ENCODE measurements at regions not wholly inside any gene's neighbourhood (a gene's known extent, or its start where the extent isn't known, plus 50 kb on each side); places are given as distances from the start of the nearest gene placed in this dataset.

DNA sequence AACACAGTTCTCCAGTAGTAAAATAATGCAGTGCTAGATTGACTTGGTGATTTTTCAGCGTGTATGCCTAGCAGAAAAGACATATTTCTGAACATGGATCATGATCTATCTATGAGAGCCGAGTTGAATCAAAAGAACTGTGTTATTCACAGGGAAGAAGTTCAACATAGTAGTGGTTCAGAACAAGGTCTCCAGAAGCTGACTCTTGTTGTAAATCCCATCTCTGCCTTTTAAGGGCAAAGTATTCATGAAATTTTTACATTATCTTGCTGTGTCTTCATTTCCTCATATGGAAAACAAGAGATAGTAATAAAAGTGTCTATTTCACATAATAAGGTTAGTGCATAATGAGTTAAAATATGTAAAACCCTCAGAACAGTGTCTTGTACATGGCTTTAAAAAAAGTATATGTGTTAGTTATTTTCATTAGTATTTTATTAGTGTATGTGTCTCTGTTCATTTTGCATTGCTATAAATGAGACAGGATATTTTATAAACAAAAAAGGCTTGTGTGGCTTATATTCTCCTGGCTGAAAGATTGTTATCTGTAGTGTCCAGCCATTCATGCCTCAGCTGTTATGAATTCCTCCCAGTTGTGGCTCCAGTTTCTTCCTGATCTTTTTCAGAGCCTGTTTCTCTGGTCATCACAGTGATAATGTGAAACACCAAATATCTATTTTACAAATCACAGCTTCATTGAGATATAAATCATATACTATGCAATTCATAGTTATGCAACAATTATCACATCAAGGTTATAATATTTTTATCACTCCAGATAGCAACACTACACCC, 1351.2 kb downstream of the STIM2 start:
- DNase-seq (ENCODE audit: low spot score) = no peak
- intact Hi-C loops (cut with DNase I) = no loop called here

DNA sequence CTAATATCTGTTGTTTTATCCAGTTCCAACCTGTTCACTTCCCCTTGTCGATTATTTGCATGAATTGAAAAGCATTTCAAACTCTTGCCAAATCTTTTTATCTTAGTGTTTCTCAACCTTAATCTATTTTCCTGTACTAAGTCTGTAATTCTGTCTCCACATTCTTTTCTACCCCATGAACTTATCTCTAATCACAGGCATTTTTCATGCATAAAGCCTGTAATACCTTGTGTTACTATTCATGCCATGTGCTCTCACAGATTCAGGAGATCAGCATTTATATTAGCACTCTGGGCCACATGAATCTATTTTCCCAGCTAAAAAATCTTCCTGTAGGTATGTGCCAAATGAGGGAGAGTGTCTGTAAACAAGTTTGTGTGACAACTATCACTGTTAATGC, 1360.9 kb downstream of the STIM2 start:
- intact Hi-C loops (cut with DNase I) = no loop called here
- DNase-seq (ENCODE audit: low spot score) = no peak

DNA sequence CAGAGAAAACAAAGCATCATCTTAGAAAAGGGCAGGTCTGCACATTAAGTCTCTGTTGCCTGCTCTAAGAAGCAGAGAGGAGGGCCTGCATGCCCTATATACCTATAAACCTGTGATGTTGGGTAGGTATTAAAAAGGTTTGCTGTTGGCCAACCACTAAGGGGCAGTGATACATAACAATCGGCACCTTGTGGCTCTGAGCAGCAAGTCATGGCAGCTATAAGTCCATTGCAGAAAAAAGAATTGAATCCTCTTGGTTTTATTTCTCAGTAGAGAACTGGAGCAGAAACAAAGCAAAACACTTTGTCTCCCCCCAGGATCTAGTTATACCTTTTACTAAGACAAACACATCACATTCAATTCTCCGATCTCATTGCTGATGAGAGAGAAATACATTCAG, 1364.4 kb downstream of the STIM2 start:
- DNase-seq (ENCODE audit: low spot score) = no peak
- intact Hi-C loops (cut with DNase I) = no loop called here

DNA sequence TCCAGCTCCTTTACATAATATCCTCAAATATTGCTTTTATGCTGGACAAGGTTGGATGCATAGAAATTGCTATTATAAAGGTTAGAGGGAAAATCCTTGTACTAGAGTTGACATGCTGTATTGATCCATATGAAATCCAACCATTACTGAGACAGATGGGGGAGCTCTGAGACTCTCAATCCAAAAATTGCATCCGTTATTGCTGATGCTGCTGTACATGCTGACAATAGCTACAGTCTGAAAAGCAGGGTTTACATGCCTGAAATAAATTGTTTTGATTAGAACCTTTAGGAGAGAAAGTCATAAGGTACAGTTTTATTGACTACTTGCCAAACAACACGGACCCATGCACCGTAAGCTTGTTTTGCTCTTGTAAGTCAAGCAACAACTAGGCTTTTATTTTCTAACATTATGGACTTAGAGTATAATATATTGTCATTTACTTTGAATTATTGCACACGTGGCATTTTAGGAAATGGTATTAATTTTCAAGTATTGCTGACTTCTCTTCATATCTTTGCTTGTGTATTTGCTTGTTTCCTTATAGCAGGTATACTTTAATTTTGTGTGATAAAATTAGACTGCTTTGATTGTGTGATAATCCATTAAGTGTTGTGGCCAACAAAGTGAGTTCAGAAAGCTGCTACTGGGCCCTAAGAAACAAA, 1365.2 kb downstream of the STIM2 start:
- no peak for DNase-seq (ENCODE audit: low spot score)
- intact Hi-C loops (cut with DNase I) = no loop called here

DNA sequence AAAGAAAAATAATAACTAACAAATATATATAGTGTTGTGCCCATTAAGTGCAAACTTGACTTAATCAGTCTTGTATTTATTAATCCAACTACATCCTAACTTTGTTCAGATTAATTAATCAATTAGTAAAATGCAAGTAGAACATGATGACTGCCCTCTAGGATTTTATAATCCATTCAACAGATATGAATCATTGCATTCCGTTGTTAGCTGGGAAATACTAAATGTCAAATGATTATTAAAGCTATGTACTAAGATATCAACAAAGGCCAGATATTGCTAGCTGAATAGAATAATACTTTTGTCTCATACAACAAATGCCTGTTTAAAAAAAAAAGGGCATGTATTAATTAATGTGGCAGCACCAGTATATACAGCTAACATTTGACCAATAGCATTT, 1366.3 kb downstream of the STIM2 start:
- intact Hi-C loops (cut with DNase I) = no loop called here
- no peak for DNase-seq (ENCODE audit: low spot score)

DNA sequence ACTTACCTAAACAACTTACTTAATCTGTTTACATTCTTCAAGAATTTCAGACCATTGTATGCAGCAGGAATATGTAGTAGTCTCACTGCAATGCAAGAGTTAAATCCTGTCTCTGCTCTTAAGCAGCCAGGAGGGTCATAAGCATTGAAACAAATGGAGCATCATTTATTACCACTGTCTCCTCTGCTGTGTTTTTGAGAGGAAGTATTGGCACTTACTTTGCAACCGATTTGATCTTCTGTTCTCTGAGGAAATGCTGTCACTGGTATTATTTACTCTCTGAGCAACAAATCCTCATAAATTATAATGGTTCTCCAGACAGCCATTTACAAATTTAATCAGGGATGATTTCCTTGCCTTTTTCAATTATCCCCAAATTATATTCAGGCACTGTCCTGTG, 1367.1 kb downstream of the STIM2 start:
- intact Hi-C loops (cut with DNase I) = no loop called here
- DNase-seq (ENCODE audit: low spot score) = no peak

DNA sequence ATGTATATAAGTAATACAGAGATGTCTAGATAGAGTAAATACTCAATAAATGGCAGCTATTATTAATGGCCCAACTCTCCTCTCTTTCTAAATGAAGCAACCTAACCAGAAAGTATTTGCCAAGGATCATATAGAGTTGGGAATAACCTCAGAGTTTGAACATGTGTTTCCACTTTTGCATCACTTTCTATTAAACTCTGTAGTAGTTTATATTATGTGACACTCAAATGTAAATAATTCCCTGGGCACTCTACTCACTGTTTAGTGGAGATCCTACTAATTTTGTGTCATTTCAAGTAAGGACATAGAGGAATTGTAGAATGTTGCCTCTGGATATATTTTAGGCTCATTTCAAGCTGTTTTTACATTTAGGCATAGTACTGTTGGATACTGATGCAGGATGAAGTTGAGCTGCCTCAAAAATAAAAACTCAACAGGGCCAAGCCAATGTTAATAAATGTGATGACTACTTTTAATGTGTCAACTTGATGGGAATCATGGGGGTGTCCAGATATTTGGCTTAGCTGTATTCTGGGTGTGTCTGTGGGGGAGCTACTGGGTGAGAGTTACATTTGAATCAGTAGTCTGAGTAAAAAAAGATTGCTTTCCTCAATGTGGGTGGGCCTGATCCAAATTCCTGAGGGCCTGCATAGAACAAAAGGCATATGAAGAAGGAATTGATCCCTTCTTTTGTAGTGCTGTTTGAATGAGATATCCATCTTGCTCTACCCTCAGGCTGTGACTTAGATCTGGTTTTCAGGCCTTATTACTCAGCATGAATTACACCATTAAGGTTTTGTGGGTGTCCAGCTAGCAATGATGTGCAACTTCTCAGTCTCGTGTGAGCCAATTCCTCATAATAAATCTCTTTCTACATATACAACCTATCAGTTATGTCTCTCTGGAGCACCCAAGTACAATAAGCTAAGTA, 1368.2 kb downstream of the STIM2 start:
- no peak for DNase-seq (ENCODE audit: low spot score)
- intact Hi-C loops (cut with DNase I) = no loop called here

DNA sequence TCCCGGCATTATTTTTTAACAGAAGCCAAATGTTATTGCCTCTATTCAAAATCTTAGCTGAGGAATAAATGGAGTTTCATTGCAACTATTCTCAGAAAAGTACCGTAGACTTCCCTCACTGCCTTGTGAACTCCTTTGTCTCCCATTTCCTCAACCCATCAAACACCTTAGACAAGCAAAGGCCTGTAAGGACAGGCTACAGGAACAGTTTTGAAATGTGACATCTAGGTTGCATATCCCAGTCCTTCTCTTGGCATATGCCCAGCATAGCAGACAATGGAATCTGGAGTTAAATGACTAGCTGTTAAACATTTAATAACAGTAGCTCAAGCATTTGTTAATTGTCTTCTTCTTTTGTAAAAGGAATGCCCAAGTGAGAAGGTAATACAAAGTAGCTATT, 1371.7 kb downstream of the STIM2 start:
- intact Hi-C loops (cut with DNase I) = no loop called here
- DNase-seq (ENCODE audit: low spot score) = no peak

DNA sequence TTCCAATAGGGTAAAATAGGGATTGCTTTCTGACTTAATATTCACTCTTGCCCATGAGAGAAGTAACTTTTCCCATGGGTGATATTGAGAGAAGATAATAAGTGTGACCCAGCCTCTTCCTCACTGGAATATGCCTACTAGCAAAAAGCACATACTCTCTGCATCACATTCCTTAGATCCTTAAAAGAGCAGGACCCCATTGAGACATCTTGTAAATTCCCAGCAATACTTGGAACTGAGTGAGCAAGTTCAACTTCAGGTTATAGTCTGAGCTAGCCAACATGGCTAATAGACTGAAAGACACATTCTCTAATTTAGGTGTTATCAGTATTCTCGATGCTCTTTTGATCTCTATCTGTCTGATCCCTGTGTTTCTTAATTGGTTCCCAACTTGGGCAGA, 1372.3 kb downstream of the STIM2 start:
- intact Hi-C loops (cut with DNase I) = no loop called here
- no peak for DNase-seq (ENCODE audit: low spot score)

DNA sequence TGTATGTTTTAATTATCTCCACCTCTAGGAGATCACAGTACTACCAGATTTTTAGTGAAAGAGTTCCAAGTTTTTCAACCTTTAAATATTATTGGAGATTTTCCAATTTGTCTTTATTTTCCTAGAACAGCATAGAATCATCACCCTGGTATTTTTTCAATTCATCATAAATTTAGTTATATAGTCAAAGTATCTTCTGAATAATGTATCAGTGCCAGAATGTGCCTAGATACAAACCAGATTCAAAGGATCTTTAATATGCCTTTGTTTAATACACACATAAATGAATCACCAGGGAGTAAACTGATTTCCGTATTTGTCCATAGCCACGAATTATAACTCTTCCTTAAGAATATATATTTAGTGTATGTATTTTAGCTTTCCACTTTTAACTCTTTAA, 1373.1 kb downstream of the STIM2 start:
- DNase-seq (ENCODE audit: low spot score) = no peak
- intact Hi-C loops (cut with DNase I) = no loop called here

DNA sequence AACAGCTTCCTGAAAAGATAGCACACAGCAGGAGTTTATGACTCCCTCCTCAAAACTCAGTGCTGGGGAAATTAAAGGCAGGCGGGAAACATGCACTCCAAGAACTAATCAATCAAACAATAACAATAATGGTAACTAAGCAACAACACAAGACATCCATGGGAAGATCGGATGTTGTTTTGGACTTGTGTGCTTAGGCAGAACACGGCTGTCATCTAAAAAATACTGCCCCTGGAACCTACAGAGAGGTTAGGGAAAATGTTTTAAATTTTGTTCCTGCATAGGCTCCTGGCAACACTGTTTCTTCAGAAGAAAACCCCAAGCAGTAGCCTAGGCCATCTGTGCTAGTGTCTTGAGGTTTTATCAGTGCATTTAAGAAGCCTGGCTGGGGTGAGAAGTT, 1378.2 kb downstream of the STIM2 start:
- no peak for DNase-seq (ENCODE audit: low spot score)
- intact Hi-C loops (cut with DNase I) = no loop called here

DNA sequence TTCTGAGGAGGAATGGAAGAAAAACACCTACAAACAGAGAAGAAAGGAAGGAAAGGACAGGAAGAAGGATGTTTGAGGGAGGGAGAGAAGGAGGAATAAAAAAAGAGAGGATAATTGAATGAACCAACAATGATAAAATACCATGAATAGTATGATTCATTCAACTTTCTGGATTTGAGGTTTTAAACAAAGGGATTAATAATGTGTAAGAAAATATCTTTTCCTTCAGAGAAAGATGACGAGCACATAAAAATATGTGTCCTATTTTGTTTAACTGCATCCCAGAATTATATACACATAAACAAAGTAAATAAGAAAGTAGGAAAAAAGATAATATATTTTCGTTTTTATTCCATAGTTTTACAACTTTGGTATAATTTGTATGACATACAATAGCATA, 1380.4 kb downstream of the STIM2 start:
- intact Hi-C loops (cut with DNase I) = no loop called here
- DNase-seq (ENCODE audit: low spot score) = no peak

DNA sequence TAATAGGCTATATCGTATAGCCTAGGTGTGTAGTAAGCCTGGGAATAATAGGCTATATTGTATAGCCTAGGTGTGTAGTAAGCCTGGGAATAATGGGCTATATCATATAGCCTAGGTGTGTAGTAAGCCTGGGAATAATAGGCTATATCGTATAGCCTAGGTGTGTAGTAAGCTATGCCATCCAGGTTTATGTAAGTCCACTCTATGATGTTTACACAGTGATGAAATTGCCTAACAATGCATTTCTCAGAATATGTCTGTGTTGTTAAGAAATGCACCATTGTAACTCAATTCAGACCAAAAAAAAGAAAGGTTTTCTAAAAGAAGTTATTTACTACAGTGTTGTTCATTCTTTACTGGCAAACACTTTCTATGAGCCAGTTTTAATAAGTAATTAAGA, 1387.2 kb downstream of the STIM2 start:
- intact Hi-C loops (cut with DNase I) = no loop called here
- no peak for DNase-seq (ENCODE audit: low spot score)

DNA sequence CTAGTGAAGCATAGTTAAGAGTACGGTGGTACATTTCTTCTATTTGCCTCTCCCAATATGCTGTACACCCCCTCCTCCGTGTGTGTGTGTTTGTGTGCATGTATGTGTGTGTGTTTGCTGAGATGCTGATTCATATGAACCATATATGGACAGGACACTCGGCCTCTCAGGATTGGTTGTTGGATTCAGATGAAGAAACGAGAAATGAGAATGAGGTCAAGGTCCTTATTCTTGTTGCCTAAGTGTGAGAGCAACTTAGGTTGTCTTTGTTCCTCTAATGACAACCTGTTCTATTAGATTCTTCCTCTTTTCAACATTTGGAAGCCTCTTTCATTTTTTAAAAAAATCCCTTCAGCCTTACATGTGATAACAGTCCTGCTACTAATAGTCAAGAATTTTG, 1387.6 kb downstream of the STIM2 start:
- no peak for DNase-seq (ENCODE audit: low spot score)
- intact Hi-C loops (cut with DNase I) = no loop called here

DNA sequence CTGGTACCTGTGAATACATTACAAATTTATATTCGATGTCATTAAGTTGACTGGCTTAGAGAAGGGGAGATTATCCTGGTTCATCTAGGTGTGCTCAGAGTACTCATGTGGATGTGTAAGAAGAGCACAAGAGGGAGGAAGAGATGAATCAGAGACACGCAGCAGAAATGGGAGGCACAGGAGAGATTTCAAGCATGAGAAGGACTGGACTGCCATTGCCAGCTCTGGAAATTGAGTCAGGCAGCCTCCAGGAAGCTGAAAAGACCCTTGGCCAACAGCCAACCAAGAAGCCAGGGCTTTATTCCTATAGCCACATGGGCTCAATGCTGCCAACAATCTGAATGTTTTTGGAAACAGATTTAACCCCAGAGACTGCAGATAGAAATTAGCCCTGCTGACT, 1390.0 kb downstream of the STIM2 start:
- intact Hi-C loops (cut with DNase I) = no loop called here

DNA sequence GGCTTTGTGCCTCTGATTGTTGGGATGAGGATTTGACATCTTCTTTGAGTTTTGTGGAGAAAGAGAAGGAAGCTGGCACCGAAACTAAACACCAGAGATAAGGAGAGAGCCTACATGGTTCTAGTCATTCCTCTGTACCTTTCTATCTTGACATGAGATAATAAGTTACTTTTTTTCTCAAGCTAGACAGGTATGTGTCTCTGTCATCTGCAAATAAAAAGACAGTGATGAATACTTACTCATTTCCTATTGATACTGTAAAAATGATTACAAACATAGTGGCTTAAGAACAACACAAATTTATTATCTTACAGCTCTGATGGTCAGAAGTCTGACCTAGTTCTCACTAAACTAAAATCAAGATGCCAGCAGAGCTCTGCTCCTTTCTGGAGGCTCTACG, 1391.2 kb downstream of the STIM2 start:
- no peak for DNase-seq (ENCODE audit: low spot score)
- intact Hi-C loops (cut with DNase I) = no loop called here

More for the DNA sequence above, 1390.0 kb downstream of the STIM2 start:
- DNase-seq (ENCODE audit: low spot score) = no peak

DNA sequence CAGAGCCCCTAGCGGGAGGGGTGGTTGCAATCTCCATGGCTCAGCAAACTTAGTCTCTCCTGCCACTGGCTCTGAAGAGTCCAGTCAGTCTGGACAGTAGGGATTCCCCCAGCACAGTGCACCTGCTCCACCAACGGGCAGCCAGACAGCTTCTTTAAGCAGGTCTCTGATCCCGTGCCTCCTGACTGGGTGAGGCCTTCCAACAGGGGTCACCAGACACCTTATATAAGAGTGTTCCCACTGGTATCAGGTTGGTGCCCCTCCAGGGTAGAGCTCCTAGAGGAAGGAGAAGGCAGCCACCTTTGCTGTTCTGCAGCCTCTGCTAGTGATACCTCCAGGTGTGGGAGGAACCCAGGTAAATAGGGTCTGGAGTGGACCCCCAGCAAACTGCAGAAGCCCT, 1393.4 kb downstream of the STIM2 start:
- intact Hi-C loops (cut with DNase I) = no loop called here
- no peak for DNase-seq (ENCODE audit: low spot score)

DNA sequence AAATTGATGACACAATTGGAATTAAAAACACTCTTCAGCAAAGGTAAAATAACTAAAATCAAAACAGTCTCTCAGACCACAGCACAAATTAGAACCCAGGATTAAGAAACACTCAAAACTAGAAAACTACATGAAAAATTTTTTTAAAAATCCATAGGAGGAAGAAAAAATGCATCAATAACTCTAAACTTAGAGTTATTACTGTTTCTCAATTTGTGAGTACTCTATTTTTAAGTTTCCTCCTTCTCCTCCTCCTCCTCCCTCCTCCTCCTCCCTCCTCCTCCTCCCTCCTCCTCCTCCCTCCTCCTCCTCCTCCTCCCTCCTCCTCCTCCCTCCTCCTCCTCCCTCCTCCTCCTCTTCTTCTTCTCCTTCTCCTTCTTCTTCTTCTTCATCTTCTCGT, 1395.7 kb downstream of the STIM2 start:
- DNase-seq (ENCODE audit: low spot score) = no peak
- intact Hi-C loops (cut with DNase I) = no loop called here

DNA sequence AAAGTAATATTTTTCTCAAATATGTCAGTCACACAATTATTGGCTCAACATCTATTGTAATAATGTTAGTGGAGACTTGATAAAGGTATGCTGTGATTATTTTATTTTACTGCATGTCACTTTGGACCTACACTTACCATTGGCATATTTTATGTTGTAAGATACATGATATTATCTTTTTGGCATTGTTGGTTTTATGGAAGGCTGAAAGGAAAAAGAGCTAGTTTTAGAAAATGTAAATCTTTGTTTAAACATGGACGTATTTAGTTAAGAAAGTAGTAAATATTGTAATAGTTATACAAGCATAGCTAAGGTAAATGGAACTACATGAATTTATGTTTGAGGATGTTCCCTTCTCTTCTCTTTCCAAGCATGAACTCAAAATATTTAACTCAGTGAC, 1399.3 kb downstream of the STIM2 start:
- intact Hi-C loops (cut with DNase I) = no loop called here

DNA sequence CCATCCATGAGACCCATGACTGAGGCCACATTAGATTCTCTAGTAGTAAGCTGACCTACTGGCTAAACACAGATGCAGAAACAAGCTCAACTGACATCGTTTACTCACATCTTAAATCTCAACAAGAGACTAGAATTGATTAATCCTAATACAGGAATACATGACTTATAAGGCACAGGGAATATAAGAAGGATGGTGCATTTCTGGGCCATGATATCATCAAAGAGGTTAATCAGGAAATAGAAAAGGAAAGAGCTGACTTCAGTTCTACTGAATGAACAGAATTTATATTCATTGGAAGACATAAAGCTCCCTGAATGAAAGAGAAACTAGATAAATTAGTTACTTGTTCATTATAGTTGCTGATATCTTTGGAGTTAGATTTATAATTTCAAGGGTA, 1406.5 kb downstream of the STIM2 start:
- intact Hi-C loops (cut with DNase I) = no loop called here
- DNase-seq (ENCODE audit: low spot score) = no peak

More for the DNA sequence above, 1399.3 kb downstream of the STIM2 start:
- no peak for DNase-seq (ENCODE audit: low spot score)
